Jurkat, Clone E6-1 (cell line): ENCODE measurements at regions not wholly inside any gene's neighbourhood (a gene's known extent, or its start where the extent isn't known, plus 50 kb on each side); places are given as distances from the start of the nearest gene placed in this dataset.
"Not testable (repeated sequence)": the region's sequence is repeated elsewhere in the genome, so short reads cannot be mapped to it uniquely, and the experiment has no call there.

ENCODE experiments used
- DNase-seq: peaks from one replicate; pipeline ENCODE4 v3.0.0-alpha.2; 2011; ENCODE audit warnings: low read depth, low spot score
- H3K4me3 ChIP-seq: 2 replicates; pipeline ENCODE4 v1.5.1; 2011; ENCODE audit warnings: mild to moderate bottlenecking, low read length, control low read depth, moderate library complexity

GRCh38 chrX:123788193-123788592, 55.3 kb upstream of the THOC2 start:
- not testable (repeated sequence) for H3K4me3 ChIP-seq, DNase-seq

- no peak overlapping the region for H3K4me3 ChIP-seq
- no peak for DNase-seq
Measured at GRCh38 chrX:123788744-123789143, 55.9 kb upstream of the THOC2 start.

GRCh38 chrX:123797543-123798447, 62.1 kb upstream of the XIAP start:
- H3K4me3 ChIP-seq = no peak overlapping the region
- DNase-seq = no peak

GRCh38 chrX:123798706-123799430, 61.0 kb upstream of the XIAP start:
- not testable (repeated sequence) for DNase-seq, H3K4me3 ChIP-seq

GRCh38 chrX:123801901-123802300, 58.0 kb upstream of the XIAP start:
- H3K4me3 ChIP-seq = no peak overlapping the region

GRCh38 chrX:123803331-123803983, 56.4 kb upstream of the XIAP start:
- H3K4me3 ChIP-seq = no peak overlapping the region
- DNase-seq = peak; percentile 63

More at GRCh38 chrX:123801901-123802300, 58.0 kb upstream of the XIAP start:
- DNase-seq = no peak

- H3K4me3 ChIP-seq = not testable (repeated sequence)
Measured at GRCh38 chrX:123803984-123804365, 55.9 kb upstream of the XIAP start.

GRCh38 chrX:123807835-123808416, 51.9 kb upstream of the XIAP start:
- DNase-seq = no peak
- H3K4me3 ChIP-seq = no peak overlapping the region

More at GRCh38 chrX:123803984-123804365, 55.9 kb upstream of the XIAP start:
- DNase-seq = not testable (repeated sequence)

- no peak for DNase-seq
- H3K4me3 ChIP-seq = no peak overlapping the region
Measured at GRCh38 chrX:123809854-123810375, 49.9 kb upstream of the XIAP start.
